Endothelial cell of umbilical vein (primary cell): ENCODE measurements at regions not wholly inside any gene's neighbourhood (a gene's known extent, or its start where the extent isn't known, plus 50 kb on each side); places are given as distances from the start of the nearest gene placed in this dataset.

Experiments used
- EZH2 ChIP-seq: IDR thresholded peaks from 2 replicates; pipeline ENCODE4 v1.6.1; 2012; ENCODE audit warnings: borderline replicate concordance, low read depth, mild to moderate bottlenecking, moderate library complexity, low read length, inconsistent platforms; ENCODE audit not compliant: severe bottlenecking
- FOS ChIP-seq: IDR thresholded peaks from 2 replicates; pipeline ENCODE4 v1.6.1; 2011; ENCODE audit warnings: mild to moderate bottlenecking, low read length, moderate library complexity, borderline replicate concordance; ENCODE audit not compliant: insufficient read depth
- MYC ChIP-seq: IDR thresholded peaks from one replicate; pipeline ENCODE4 v1.6.1; 2011; ENCODE audit warnings: mild to moderate bottlenecking, low read depth, low read length
- POLR2AphosphoS5 ChIP-seq: IDR thresholded peaks from 2 replicates; pipeline ENCODE4 v1.6.1; 2012; ENCODE audit warnings: low read depth, mild to moderate bottlenecking, control low read depth, low read length, moderate library complexity; ENCODE audit not compliant: insufficient read depth
- TF ChIP-seq, protein P1 (sequence below), 2 donors: IDR thresholded peaks; 1 replicate in 1 of 2; 2 replicates in 1 of 2; pipeline ENCODE4 v1.5.1; 2011; ENCODE audit warnings: low read length in 2 of 2, mild to moderate bottlenecking in 2 of 2, moderate library complexity in 2 of 2, control low read depth in 1 of 2, inconsistent platforms in 1 of 2, low read depth in 1 of 2; ENCODE audit not compliant: insufficient read depth in 1 of 2; ENCODE audit errors: extremely low read depth in 1 of 2

DNA sequence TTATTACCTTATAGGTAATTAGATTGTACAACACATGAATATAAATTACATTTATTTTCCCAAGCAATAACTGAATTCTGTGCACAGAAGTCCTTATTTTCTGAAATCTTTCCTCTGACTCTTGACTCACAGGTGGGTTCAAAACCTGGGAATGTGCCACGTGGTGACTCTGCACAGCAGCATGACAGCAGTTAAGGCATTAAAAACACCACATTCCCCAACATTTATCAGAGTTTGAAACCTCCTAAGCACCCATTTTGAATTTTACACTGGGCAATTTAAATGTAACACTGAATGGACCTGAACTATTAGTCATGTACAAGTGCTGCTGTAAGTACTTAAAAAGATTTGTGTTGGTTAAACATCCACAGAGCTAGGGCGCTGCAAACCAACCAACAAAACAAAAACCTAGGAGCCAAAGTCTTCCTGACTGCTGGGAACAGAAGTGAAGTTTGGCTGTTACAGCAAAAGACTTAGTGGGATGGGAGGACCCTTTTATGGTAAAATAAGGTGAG is 480.6 kb upstream of the CXADR start:
- TF ChIP-seq EZH2 (no peak), POLR2AphosphoS5 (no peak), FOS (no peak), MYC (no peak)
- TF ChIP-seq, protein P1, sequence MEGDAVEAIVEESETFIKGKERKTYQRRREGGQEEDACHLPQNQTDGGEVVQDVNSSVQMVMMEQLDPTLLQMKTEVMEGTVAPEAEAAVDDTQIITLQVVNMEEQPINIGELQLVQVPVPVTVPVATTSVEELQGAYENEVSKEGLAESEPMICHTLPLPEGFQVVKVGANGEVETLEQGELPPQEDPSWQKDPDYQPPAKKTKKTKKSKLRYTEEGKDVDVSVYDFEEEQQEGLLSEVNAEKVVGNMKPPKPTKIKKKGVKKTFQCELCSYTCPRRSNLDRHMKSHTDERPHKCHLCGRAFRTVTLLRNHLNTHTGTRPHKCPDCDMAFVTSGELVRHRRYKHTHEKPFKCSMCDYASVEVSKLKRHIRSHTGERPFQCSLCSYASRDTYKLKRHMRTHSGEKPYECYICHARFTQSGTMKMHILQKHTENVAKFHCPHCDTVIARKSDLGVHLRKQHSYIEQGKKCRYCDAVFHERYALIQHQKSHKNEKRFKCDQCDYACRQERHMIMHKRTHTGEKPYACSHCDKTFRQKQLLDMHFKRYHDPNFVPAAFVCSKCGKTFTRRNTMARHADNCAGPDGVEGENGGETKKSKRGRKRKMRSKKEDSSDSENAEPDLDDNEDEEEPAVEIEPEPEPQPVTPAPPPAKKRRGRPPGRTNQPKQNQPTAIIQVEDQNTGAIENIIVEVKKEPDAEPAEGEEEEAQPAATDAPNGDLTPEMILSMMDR (IDR thresholded peaks at IDR 0.05; ENCODE audit: extremely low read depth in 1 of 2, insufficient read depth in 1 of 2, low read depth in 1 of 2, low read length in 2 of 2) = no peak
